ENCODE measurements at regions not wholly inside any gene's neighbourhood (a gene's known extent, or its start where the extent isn't known, plus 50 kb on each side); places are given as distances from the start of the nearest gene placed in this dataset.
A peak's percentile ranks its signal among the peaks of the same experiment; 100 is the strongest.

DNA sequence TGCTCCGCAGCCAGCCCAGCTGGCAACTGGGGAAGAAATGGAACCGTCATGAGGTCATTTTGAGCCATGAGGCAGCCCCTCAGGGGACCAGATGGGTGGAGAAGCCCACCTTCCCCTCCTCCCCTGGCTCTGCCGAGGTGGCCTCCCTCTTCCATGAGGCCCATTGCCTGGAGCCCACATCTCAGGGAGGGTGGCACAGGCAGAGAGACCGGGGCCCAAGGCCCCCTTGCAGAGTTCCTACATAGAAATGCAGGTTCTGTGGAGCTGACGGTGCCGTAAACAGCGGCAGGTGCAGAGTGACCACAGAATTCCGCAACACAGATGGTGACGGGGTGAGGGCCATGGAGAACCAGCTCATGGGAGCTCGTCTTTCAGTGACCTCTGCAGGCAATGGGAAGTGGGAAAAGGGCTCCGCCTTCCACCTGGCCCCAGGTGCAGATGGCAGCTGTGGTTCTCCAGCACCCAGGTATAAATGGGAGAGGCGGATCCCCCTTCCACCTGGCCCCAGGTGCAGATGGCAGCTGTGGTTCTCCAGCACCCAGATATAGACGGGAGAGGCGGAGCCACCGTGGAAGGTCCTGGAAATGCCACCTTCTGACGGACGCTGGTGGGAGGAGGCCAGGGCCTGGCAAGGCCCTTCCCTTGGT lies 765.4 kb downstream of the BRD1 start:
- Histone ChIP-seq H3K27ac (no peak overlapping the region), H4K20me1 (peaks cover 0 to 3% (median 0%) of the 10 kb centered on the region in 11 experiments; a peak in 1 of 22 replicates)
- TF ChIP-seq Cebpa-rat (IDR thresholded peaks at IDR 0.05), result no peak

DNA sequence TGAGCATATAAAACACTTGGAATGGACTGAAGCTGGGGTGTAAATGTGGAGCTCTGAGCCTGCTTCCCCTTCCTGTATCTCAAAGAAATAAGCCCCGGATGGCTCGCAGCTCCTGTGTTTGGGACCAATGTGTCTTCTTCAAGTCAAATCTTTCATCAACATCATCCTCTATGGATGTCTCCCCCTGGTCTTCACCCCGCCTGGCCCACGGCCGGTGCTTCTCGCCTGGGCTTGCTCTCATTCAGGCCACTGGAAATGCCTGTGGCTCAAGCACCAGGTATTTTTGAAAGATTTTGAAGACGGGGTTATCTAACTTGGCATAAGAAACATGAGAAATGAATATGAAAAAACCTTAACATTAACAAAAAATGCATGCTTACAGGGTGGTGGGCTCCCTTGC lies 769.8 kb downstream of the BRD1 start:
- H3K27me3 ChIP-seq, result no peaks in the 10 kb centered on the region
- no peak overlapping the region for H3K9ac ChIP-seq
- H3K4me1 ChIP-seq, result peaks cover 0 to 6% (median under 1%) of the 10 kb centered on the region in 10 experiments; a peak in 8 of 20 replicates
- no peak overlapping the region for H3K4me3 ChIP-seq
- TF ChIP-seq Cebpa-rat (IDR thresholded peaks at IDR 0.05), result no peak
- H3K9me3 ChIP-seq (replicated peaks in 1 of 11), result no peaks in the 10 kb centered on the region
- peaks cover 0 to 3% (median 0%) of the 10 kb centered on the region in 11 experiments; a peak in 1 of 22 replicates for H4K20me1 ChIP-seq
- H3K27ac ChIP-seq, result no peak overlapping the region
- no peak overlapping the region for H3K4me2 ChIP-seq
- H3K36me3 ChIP-seq, result no peaks in the 10 kb centered on the region

More for the DNA sequence above, 765.4 kb downstream of the BRD1 start:
- Histone ChIP-seq H3K27me3 (no peaks in the 10 kb centered on the region), H3K4me1 (peaks cover 0 to 10% (median 4%) of the 10 kb centered on the region in 10 experiments; a peak in 9 of 20 replicates), H3K4me3 (no peak overlapping the region), H3K4me2 (peak overlapping the region in 2 of 11 experiments; percentile 22 to 43; a peak in 2 of 22 replicates), H3K9me3 (replicated peaks in 1 of 11) (no peaks in the 10 kb centered on the region), H3K36me3 (no peaks in the 10 kb centered on the region), H3K9ac (no peak overlapping the region)

DNA sequence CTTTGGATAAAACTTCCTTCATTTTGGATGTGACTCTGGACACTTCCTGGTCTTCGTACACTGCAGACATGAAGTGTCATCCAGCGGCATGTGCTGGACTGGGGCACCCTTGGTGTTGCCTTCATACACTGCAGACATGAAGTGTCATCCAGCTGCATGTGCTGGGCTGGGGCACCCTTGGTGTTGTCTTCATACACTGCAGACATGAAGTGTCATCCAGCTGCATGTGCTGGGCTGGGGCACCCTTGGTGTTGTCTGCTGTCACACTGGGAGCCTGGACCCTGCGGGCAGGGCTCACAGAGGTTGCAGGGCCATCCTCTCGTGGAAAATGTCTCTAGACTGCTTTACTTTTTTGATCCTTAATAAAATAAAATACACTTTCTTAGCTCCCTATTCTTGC lies 771.4 kb downstream of the BRD1 start:
- Histone ChIP-seq H3K36me3 (no peaks in the 10 kb centered on the region), H3K9me3 (replicated peaks in 1 of 11) (no peaks in the 10 kb centered on the region), H4K20me1 (peaks cover 0 to 3% (median 0%) of the 10 kb centered on the region in 11 experiments; a peak in 1 of 22 replicates), H3K4me3 (no peak overlapping the region), H3K9ac (no peak overlapping the region), H3K4me2 (no peak overlapping the region), H3K4me1 (no peaks in the 10 kb centered on the region), H3K27me3 (no peaks in the 10 kb centered on the region), H3K27ac (no peak overlapping the region)
- no peak for TF ChIP-seq Cebpa-rat (IDR thresholded peaks at IDR 0.05)

DNA sequence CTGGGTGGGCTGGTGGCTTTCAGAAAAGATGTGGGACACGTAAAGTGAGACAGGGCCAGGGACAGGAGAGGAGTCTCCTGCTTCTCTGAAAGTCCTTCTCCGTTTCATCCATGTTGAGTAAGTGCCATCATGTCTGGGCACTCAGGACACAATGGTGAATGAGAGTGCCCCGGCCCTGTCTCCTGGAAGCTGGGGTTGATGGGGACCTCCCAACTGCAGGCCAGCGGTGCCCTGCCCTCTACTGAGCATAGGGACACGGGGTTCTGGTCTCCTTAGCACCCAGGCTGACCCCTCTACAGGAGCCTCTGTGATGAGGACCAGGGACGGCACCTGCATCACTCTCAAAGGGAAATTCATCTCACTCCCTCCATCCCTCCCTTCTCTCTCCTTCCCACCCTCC lies 772.3 kb downstream of the BRD1 start:
- H3K9ac ChIP-seq, result no peak overlapping the region
- H3K27ac ChIP-seq, result no peak overlapping the region
- H3K9me3 ChIP-seq (replicated peaks in 1 of 11), result no peaks in the 10 kb centered on the region
- no peaks in the 10 kb centered on the region for H3K4me1 ChIP-seq
- no peak overlapping the region for H3K4me3 ChIP-seq
- H3K36me3 ChIP-seq, result no peaks in the 10 kb centered on the region
- H3K27me3 ChIP-seq, result no peaks in the 10 kb centered on the region
- H3K4me2 ChIP-seq, result no peak overlapping the region
- TF ChIP-seq Cebpa-rat (IDR thresholded peaks at IDR 0.05), result no peak
- H4K20me1 ChIP-seq, result peaks cover 0 to 3% (median 0%) of the 10 kb centered on the region in 11 experiments; a peak in 1 of 22 replicates

DNA sequence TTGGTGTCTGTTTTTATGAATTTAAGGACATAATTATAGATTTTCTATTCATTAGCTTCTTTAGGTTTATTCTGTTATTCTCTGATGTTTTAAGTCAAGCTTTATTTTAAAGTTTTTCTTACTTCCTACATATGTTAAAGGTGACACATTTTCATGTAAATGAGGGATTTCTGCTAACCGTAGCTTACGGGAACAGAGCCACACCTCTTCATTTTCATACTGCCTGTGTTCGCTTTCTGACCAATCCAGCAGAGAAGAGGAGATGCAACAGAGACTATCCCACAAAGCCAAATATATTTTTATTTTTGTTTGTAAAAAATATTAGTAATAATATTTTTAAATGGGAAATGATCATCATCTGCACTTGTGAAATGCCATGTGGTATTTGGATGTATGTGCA lies 774.1 kb downstream of the BRD1 start:
- H3K4me2 ChIP-seq, result no peak overlapping the region
- no peak for TF ChIP-seq Cebpa-rat (IDR thresholded peaks at IDR 0.05)
- H3K4me1 ChIP-seq, result no peaks in the 10 kb centered on the region
- no peaks in the 10 kb centered on the region for H3K36me3 ChIP-seq
- no peak overlapping the region for H3K9ac ChIP-seq
- H4K20me1 ChIP-seq, result peaks cover 0 to 10% (median 0%) of the 10 kb centered on the region in 11 experiments; a peak in 3 of 22 replicates
- no peaks in the 10 kb centered on the region for H3K9me3 ChIP-seq (replicated peaks in 1 of 11)
- no peak overlapping the region for H3K4me3 ChIP-seq
- no peaks in the 10 kb centered on the region for H3K27me3 ChIP-seq
- no peak overlapping the region for H3K27ac ChIP-seq

DNA sequence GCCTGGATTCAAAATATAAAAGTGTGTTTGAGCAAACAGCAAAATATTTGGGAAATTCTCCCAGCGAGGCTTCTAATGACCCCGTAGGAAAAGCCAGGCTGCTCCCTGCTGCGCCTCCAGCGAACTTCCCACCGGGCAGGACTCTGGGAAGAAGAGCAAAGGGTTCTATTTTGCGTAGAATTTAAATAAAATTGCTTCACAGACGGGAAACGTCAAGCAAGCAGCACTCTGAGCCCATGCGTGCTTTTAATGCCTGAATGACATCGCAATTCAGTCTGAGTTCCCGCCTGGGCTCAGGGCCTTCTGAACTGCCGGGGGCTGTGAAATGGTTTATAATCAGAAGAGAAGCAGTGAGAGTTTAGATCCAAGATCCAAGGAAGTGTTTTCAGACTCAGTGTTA lies 775.1 kb downstream of the BRD1 start:
- Histone ChIP-seq H3K4me1 (no peaks in the 10 kb centered on the region), H3K4me3 (no peak overlapping the region), H4K20me1 (peaks cover 0 to 12% (median 0%) of the 10 kb centered on the region in 11 experiments; a peak in 2 of 22 replicates), H3K9ac (no peak overlapping the region), H3K27ac (no peak overlapping the region), H3K36me3 (no peaks in the 10 kb centered on the region), H3K4me2 (no peak overlapping the region), H3K27me3 (no peaks in the 10 kb centered on the region), H3K9me3 (replicated peaks in 1 of 11) (no peaks in the 10 kb centered on the region)
- TF ChIP-seq Cebpa-rat (IDR thresholded peaks at IDR 0.05), result no peak

DNA sequence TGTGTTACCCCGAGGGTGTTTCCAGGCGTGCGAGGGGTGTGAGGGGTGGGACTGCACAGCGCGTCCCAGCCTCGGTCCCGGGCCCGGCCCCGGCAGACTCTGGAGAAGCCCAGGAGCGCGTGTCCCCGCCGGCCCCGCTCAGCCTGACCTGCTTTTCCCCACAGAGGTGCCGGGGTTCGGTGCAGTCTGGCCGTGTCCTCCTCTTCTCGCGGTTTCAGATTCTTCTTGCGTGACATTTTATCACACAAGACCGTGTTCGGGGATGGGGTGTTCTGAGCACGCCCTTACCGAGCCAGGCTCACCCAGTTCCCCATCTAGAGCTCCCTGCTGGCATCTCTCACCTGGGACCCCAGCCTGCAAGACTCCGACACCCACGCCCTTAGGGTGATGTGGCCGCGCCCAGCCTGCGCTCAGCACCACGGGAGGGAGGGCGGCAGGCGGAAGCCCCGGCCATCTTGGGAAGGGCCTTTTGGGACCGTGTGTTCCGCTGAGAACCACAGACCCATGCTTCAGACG lies 775.6 kb downstream of the BRD1 start:
- TF ChIP-seq Cebpa-rat (IDR thresholded peaks at IDR 0.05), result no peak
- no peaks in the 10 kb centered on the region for H3K4me1 ChIP-seq
- H3K27ac ChIP-seq, result no peak overlapping the region
- H3K9ac ChIP-seq, result no peak overlapping the region
- no peaks in the 10 kb centered on the region for H3K9me3 ChIP-seq (replicated peaks in 1 of 11)
- peaks cover 0 to 12% (median 0%) of the 10 kb centered on the region in 11 experiments; a peak in 2 of 22 replicates for H4K20me1 ChIP-seq
- H3K27me3 ChIP-seq, result no peaks in the 10 kb centered on the region
- no peak overlapping the region for H3K4me2 ChIP-seq
- H3K4me3 ChIP-seq, result no peak overlapping the region
- no peaks in the 10 kb centered on the region for H3K36me3 ChIP-seq

DNA sequence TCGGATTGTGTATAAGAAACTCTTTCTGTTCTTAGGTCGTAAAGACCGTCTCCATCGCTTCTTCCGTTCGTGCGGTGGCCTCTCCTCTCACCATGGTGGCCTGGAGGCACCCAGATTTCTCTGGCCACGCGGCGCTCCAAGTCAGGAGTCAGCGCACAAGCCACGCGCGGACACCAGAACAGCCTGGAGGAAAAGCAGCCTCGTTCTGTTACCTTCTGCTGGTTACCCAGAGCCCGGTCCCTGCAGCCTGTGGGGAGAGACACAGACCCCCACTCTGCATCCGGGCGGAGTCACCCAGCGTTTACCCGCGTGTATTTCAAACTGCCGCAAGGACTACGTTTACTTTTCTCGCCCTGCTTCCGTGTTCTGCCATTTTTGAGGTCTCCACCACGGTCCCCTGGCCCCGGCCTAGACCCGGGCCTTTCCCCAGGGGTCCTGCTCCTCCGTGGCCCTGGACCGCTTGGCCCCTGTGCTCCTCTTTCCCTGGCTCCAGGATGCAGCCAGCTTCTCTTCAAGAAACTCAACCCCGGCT lies 776.1 kb downstream of the BRD1 start:
- Histone ChIP-seq H4K20me1 (peaks cover 0 to 12% (median 0%) of the 10 kb centered on the region in 11 experiments; a peak in 4 of 22 replicates), H3K9ac (no peak overlapping the region), H3K36me3 (no peaks in the 10 kb centered on the region), H3K4me3 (no peak overlapping the region), H3K4me2 (no peak overlapping the region), H3K27ac (no peak overlapping the region), H3K9me3 (replicated peaks in 1 of 11) (no peaks in the 10 kb centered on the region), H3K4me1 (peaks cover 0 to 3% (median under 1%) of the 10 kb centered on the region in 10 experiments; a peak in 6 of 20 replicates), H3K27me3 (no peaks in the 10 kb centered on the region)
- TF ChIP-seq Cebpa-rat (IDR thresholded peaks at IDR 0.05), result no peak

DNA sequence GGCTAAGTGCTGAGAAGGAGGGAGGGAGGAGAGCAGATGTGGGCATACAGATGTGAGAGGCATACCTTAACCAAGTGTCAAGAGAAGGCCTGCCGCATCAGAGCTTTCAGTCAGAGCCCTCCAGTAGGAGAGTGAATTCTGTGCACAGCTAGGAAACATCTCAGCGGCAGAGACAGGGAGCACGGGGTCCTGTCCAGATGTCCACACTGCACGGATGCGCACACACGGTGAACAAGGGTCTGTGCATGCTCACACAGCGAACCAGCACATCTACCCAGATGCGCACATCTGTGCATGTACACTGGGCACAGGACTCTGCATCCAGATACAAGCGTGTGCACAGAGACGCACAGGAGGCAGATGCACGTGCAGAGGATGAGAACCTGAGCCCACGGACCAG lies 778.0 kb downstream of the BRD1 start:
- Histone ChIP-seq H3K9ac (no peak overlapping the region), H3K4me1 (peaks cover 0 to 18% (median 15%) of the 10 kb centered on the region in 10 experiments; a peak in 15 of 20 replicates), H3K4me2 (no peak overlapping the region), H3K27ac (no peak overlapping the region), H3K9me3 (replicated peaks in 1 of 11) (no peaks in the 10 kb centered on the region), H3K27me3 (no peaks in the 10 kb centered on the region; a peak in 1 of 22 replicates), H3K36me3 (no peaks in the 10 kb centered on the region), H4K20me1 (peaks cover 0 to 12% (median 0%) of the 10 kb centered on the region in 11 experiments; a peak in 5 of 22 replicates), H3K4me3 (no peak overlapping the region)
- TF ChIP-seq Cebpa-rat (IDR thresholded peaks at IDR 0.05), result no peak
